ENCODE measurements at regions not wholly inside any gene's neighbourhood (a gene's known extent, or its start where the extent isn't known, plus 50 kb on each side); places are given as distances from the start of the nearest gene placed in this dataset.

- no peak for DNase-seq (ENCODE audit: low read depth)
Observed at GRCh38 chr3:141418751-141419150, 50.4 kb downstream of the ZBTB38 start.

GRCh38 chr3:141419946-141420345, 51.6 kb downstream of the ZBTB38 start:
- no peak for DNase-seq (ENCODE audit: low read depth)

- no peak for DNase-seq (ENCODE audit: low read depth)
Observed at GRCh38 chr3:141421186-141421585, 52.9 kb downstream of the ZBTB38 start.

GRCh38 chr3:141421639-141422319, 53.5 kb downstream of the ZBTB38 start:
- DNase-seq (ENCODE audit: low read depth) = no peak

GRCh38 chr3:141422961-141423582, 54.8 kb downstream of the ZBTB38 start:
- DNase-seq (ENCODE audit: low read depth) = no peak

- no peak for DNase-seq (ENCODE audit: low read depth)
Observed at GRCh38 chr3:141425523-141426233, 57.4 kb downstream of the ZBTB38 start.

GRCh38 chr3:141426404-141427034, 58.2 kb downstream of the ZBTB38 start:
- DNase-seq (ENCODE audit: low read depth) = peak; percentile 60

- DNase-seq (ENCODE audit: low read depth) = no peak
Observed at GRCh38 chr3:141427764-141428163, 59.1 kb upstream of the RASA2 start.

- DNase-seq (ENCODE audit: low read depth) = no peak
Observed at GRCh38 chr3:141429371-141430035, 57.3 kb upstream of the RASA2 start.

- no peak for DNase-seq (ENCODE audit: low read depth)
Observed at GRCh38 chr3:141430316-141430715, 56.5 kb upstream of the RASA2 start.

GRCh38 chr3:141431411-141432378, 55.1 kb upstream of the RASA2 start:
- DNase-seq (ENCODE audit: low read depth) = no peak

GRCh38 chr3:141432904-141433303, 53.9 kb upstream of the RASA2 start:
- no peak for DNase-seq (ENCODE audit: low read depth)

- DNase-seq (ENCODE audit: low read depth) = no peak
Observed at GRCh38 chr3:141434255-141434654, 52.6 kb upstream of the RASA2 start.

- no peak for DNase-seq (ENCODE audit: low read depth)
Observed at GRCh38 chr3:141436180-141436579, 50.6 kb upstream of the RASA2 start.

All from fibroblast of gingiva (primary cell).